CD4-positive, alpha-beta T cell treated with Interleukin-17A for 4 hours (primary cell): ENCODE measurements at regions not wholly inside any gene's neighbourhood (a gene's known extent, or its start where the extent isn't known, plus 50 kb on each side); places are given as distances from the start of the nearest gene placed in this dataset.

Experiments used
- DNase-seq: peaks from one replicate; pipeline ENCODE4 v3.0.0-alpha.2; 2020; ENCODE audit warnings: mixed read lengths

DNA sequence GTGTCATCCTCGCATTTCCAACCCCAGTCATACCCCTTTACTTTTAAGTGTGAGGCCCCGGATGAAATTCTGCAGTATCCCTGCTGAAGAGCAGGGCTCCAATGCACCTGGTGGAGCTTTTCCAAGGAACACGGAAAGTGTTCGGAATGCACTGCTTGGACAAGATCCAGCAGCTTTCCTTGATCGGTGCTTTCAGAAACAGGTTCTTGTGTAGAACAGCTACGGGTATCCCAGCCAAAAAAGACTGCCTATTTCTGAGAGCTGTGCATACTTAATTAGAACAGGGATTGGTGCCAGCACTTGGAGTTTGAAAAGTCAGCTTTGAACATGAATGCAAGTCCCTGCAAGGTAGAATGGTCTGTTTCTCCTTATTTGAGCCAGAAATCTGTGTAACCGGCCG is 87.2 kb upstream of the C1QTNF9B start:
- DNase-seq: no peak

GRCh38 chr13:23985060-23985459 is 87.8 kb upstream of the C1QTNF9B start:
- DNase-seq: no peak

GRCh38 chr13:23985839-23986238 is 88.5 kb upstream of the C1QTNF9B start:
- DNase-seq: no peak

DNA sequence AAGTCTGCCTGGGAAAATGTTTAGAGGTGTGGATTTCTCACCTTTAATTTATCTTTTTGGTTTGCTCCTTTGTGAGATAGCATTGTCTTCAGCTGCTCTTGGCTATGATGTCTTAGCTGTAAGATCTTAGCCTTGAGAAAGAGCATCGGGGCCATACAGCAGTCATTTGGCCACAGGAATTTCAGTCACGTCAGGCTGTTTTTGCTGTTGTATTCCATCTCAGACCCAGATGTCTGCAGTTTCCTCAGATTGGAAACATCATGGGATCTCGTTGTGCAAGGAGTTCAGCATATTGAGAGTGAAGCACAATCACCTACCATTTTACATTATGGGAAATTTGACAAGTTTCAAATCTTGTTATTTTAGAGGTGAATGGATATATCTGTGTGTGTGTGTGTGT is 89.3 kb upstream of the C1QTNF9B start:
- DNase-seq: no peak

- no peak for DNase-seq
These were observed 90.1 kb upstream of the C1QTNF9B start for GRCh38 chr13:23987331-23987894.

DNA sequence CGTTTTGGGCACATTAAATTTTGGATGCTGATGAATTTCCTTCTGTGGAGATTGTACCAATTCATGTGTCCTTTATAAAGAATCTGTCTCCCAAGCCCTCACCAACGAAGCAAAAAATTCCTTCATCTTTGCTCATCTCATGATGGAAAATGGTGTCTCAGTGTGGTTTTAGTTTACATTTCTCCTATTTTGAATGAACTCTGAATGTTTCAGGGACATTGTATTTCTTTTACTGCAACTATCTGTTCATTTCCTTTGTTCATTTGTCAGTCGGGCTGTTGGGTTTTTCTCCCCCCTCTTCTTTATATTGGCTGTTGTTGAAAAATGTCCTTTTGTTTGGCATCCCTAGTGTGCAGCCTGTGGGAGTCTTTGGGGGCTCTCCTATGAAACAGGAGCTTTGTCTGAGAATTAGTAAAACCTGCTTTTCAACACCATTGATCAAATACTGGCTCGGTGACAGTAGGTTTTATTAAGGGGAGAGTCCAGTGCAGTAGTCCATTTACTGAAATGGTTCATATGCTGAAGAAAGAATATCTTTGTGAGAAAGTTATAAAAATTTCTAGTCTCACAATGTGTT is 91.3 kb upstream of the C1QTNF9B start:
- DNase-seq: no peak

DNA sequence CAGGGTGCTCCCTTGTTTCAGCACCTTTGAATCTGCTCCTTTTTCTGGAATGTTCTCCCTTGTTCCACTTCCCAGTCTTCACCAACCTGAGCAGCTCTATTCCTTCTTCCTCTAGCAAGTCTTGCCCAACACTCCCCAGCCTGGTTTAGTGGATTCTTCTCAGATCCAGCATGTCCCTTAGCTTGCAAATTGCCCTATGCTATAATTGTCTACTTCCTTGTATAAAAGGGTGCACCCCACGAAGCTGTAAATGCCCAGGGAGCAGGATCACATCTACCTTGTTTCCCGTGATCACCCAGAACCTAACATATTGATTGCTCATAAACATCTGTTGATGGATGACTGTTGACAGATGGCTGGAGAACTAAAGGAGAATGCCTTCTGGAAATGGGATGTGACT is 93.2 kb upstream of the C1QTNF9B start:
- no peak for DNase-seq

- DNase-seq: no peak
These were observed 93.8 kb upstream of the C1QTNF9B start for GRCh38 chr13:23991119-23991518.

- no peak for DNase-seq
These were observed 95.7 kb upstream of the C1QTNF9B start for GRCh38 chr13:23992781-23993679.

- DNase-seq: no peak
These were observed 96.3 kb upstream of the C1QTNF9B start for GRCh38 chr13:23993680-23993985.

DNA sequence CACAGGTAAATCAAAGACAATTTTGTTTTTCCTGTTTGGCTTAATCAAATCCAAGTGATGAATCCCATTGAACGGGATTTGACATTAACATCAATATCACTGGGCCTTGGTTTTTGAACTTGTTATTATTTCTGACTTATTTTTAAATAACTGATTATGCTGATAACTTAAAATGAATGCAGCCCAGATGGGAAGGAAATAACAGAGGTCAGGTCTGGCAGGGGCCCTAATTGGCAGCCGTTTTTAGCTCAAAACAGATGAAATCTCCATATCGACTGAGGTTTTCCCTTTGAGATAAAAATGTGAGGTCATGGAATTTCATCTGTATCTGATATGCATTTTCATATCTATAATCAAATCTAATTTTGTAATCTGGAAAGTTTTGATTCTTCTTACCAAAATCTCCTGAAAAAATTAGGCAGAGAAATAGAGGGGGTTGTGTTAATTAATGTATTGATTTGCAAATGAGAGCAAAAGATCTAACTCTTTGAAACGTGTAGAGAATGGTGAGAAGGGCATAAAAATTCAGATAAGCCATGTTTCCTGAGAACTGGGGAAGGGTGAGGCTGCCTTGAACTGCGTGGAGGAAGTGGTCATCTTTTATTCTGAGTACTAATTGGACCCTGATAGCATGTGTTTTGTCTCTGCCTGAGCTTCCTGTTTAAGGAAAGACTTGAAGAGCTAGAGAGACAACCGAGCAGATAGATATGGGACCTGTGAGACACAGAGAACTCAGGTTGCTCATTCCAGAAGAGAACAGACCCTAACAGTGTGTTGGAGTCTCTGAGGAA is 98.2 kb upstream of the C1QTNF9B start:
- no peak for DNase-seq

- DNase-seq: no peak
These were observed 99.2 kb upstream of the C1QTNF9B start for GRCh38 chr13:23996456-23996855.

GRCh38 chr13:23999424-23999823 is 102.1 kb upstream of the C1QTNF9B start:
- no peak for DNase-seq

GRCh38 chr13:24002206-24002815 is 105.0 kb upstream of the C1QTNF9B start:
- no peak for DNase-seq

DNA sequence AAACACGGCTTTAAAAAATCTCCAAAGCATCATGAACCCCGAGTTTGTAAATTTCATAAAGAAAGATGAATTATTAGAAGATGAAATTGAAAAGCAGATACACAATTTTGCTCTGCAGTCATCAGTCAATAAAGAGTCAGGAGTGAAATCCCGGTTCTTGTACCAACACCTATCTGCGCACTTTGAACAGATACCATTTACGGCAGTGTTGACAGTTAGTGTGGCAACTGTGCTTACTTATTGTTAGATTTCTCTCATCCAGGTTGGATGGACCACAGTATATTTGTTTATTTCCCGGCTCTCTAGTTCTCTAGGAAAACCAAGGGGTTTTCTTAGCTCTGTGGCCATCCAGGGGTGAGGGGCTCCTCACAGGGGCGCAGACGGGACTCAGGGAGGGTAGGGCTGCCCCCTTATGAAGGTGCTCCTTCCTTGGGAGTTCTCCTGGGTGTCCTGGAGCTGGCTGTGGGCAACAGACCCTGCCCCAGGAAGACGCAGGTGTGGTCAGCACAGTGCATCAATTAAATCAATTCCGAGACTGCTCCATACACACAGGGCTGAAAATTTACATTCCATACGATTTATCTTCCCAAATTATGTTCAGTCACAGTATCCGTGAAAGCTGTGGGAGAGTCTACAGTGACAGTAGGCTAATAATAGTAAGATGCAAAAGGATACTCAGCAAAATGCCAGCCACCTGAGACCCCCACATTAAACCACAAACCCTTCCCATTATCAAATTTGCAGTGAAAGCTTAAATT is 107.0 kb upstream of the C1QTNF9B start:
- DNase-seq: no peak

DNA sequence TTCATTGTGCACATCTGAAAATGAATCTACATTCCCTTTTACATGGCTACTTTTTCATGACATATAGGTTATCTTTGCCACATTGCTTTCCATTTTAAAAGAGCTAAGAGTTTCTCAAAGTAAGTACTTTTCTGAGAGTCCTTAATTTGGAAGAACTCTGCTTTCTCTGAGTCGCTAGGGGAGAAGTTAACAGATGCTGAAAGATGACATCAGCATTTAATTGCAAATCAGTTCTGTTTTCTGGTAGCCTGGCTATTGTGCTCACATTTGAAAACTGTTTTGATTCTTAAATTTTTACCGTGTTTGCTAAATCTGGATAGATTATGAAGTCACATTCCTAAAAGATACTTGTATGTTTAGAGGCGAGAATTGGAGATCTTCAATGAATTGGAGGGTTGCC is 107.7 kb upstream of the C1QTNF9B start:
- no peak for DNase-seq

- DNase-seq: no peak
These were observed 108.5 kb upstream of the C1QTNF9B start for GRCh38 chr13:24005755-24006281.

- no peak for DNase-seq
These were observed 109.4 kb upstream of the C1QTNF9B start for GRCh38 chr13:24006520-24007248.

GRCh38 chr13:24007979-24008620 is 110.8 kb upstream of the C1QTNF9B start:
- no peak for DNase-seq

- DNase-seq: no peak
These were observed 111.4 kb upstream of the C1QTNF9B start for GRCh38 chr13:24008679-24009078.

DNA sequence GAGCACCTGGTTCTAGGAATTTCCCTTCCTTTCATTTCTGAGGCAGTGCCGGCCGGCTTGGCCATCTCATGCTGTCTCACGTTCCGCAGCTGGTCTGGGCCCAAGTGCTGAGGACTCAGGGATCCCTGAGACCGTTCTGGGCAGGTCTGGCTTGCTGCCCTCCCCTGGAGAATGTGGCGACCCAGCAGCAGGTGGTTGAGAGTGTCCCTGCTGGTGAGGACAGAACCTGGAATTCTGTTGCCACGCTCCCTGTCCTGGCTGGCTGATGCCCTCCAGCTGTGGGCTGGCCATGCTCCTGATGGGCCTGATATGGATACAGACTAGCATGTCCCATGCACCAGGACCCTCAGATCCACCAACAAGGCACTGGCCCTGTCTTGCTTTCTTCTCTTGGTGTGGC is 114.0 kb upstream of the C1QTNF9B start:
- no peak for DNase-seq
